IMR-90 (cell line): ENCODE measurements at regions not wholly inside any gene's neighbourhood (a gene's known extent, or its start where the extent isn't known, plus 50 kb on each side); places are given as distances from the start of the nearest gene placed in this dataset.

Experiments used
- MAFK ChIP-seq: IDR thresholded peaks from 2 replicates; pipeline ENCODE4 v1.6.1; 2012; ENCODE audit warnings: low read depth, low read length, improper control_type of control experiment
- NFE2L2 ChIP-seq: fragments of 150-350 bp; IDR thresholded peaks from 2 replicates; pipeline ENCODE4 v1.6.1; 2016; ENCODE audit warnings: low read depth, mild to moderate bottlenecking, low read length
- RFX5 ChIP-seq: IDR thresholded peaks from 2 replicates; pipeline ENCODE4 v1.8.0; 2012; ENCODE audit warnings: low read depth, mild to moderate bottlenecking, low read length, moderate library complexity
- TF ChIP-seq, protein P1 (sequence below): fragments of 150-350 bp; IDR thresholded peaks from 2 replicates; pipeline ENCODE4 v1.6.1; 2016; ENCODE audit warnings: low read depth, mild to moderate bottlenecking, low read length, moderate library complexity, borderline replicate concordance

DNA sequence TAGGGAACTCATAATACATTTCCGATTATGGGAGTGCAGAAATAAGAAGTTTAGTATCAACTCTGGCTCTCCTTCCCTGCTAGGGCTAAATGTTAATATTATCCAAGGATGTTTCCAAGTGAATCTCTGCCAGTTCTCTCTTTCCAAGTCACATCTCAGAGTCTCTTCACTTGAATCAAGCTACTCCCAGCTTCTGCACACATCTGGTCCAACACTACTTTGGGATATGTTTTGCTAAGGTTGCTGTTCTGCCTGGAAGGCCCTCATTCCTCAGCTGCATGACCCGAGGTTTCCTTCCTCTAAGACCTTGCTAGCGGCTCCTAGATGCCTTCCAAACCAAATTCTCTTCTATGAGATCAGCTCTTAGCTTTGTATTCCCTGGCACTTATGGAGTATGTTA is 331.8 kb downstream of the GJA1 start:
- TF ChIP-seq MAFK = no peak
- no peak for TF ChIP-seq NFE2L2
- TF ChIP-seq RFX5 = no peak
- TF ChIP-seq, protein P1, sequence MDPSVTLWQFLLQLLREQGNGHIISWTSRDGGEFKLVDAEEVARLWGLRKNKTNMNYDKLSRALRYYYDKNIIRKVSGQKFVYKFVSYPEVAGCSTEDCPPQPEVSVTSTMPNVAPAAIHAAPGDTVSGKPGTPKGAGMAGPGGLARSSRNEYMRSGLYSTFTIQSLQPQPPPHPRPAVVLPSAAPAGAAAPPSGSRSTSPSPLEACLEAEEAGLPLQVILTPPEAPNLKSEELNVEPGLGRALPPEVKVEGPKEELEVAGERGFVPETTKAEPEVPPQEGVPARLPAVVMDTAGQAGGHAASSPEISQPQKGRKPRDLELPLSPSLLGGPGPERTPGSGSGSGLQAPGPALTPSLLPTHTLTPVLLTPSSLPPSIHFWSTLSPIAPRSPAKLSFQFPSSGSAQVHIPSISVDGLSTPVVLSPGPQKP = no peak
